Endothelial cell of umbilical vein (primary cell): ENCODE measurements at regions not wholly inside any gene's neighbourhood (a gene's known extent, or its start where the extent isn't known, plus 50 kb on each side); places are given as distances from the start of the nearest gene placed in this dataset.

Experiments
- CTCF ChIP-seq, 2 donors: IDR thresholded peaks; 1 replicate in 1 of 2; 2 replicates in 1 of 2; pipeline ENCODE4 v1.5.1; 2011; ENCODE audit warnings: low read length in 2 of 2, mild to moderate bottlenecking in 2 of 2, moderate library complexity in 2 of 2, control low read depth in 1 of 2, inconsistent platforms in 1 of 2, low read depth in 1 of 2; ENCODE audit not compliant: insufficient read depth in 1 of 2; ENCODE audit errors: extremely low read depth in 1 of 2
- EZH2 ChIP-seq: IDR thresholded peaks from 2 replicates; pipeline ENCODE4 v1.6.1; 2012; ENCODE audit warnings: borderline replicate concordance, low read depth, mild to moderate bottlenecking, moderate library complexity, low read length, inconsistent platforms; ENCODE audit not compliant: severe bottlenecking
- FOS ChIP-seq: IDR thresholded peaks from 2 replicates; pipeline ENCODE4 v1.6.1; 2011; ENCODE audit warnings: mild to moderate bottlenecking, low read length, moderate library complexity, borderline replicate concordance; ENCODE audit not compliant: insufficient read depth
- POLR2A ChIP-seq: IDR thresholded peaks from 2 replicates; pipeline ENCODE4 v1.6.1; 2012; ENCODE audit warnings: low read depth, mild to moderate bottlenecking, control low read depth, low read length
- POLR2AphosphoS5 ChIP-seq: IDR thresholded peaks from 2 replicates; pipeline ENCODE4 v1.6.1; 2012; ENCODE audit warnings: low read depth, mild to moderate bottlenecking, control low read depth, low read length, moderate library complexity; ENCODE audit not compliant: insufficient read depth

- no peak for TF ChIP-seq POLR2A
- TF ChIP-seq CTCF (IDR thresholded peaks at IDR 0.05; ENCODE audit: extremely low read depth in 1 of 2, insufficient read depth in 1 of 2, low read depth in 1 of 2, low read length in 2 of 2), result no peak
- TF ChIP-seq FOS, result peak; percentile 41
- TF ChIP-seq EZH2, result no peak
- TF ChIP-seq POLR2AphosphoS5, result no peak
These were observed 910.1 kb downstream of the MCTP2 start for GRCh38 chr15:95141486-95141885.
